ENCODE measurements at regions not wholly inside any gene's neighbourhood (a gene's known extent, or its start where the extent isn't known, plus 50 kb on each side); places are given as distances from the start of the nearest gene placed in this dataset.
"Not testable (repeated sequence)": the region's sequence is repeated elsewhere in the genome, so short reads cannot be mapped to it uniquely, and the experiment has no call there.

DNA sequence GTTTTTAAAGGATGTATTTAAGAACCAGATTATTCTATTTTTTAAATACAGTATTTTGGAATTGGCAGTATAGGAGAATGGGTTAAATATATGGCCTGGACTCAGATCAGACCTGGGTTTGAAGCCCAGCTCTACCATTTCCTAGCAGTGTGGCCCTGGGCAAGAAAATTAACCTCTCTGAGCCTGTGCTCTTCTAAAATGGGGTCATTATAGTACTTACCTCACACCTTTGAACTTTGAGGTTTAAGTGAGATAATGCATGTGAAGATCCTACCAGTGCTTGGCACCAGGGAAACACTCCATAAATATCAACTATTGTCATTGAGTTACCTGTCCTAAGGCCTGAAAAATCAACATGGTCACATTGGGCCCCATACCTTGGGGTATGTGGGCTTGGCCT, 93.4 kb upstream of the WSB1 start:
- Histone ChIP-seq H3K27me3 (no peaks in the 10 kb centered on the region), H3K9me3 (no peaks in the 10 kb centered on the region), H3K4me3 (no peak overlapping the region), H3K36me3 (no peaks in the 10 kb centered on the region), H3K4me1 (no peaks in the 10 kb centered on the region), H3K27ac (no peak overlapping the region)
- no peak for DNase-seq
- intact Hi-C loops (cut with DNase I), result no loop called here
- TF ChIP-seq CTCF (IDR thresholded peaks at IDR 0.05) (no peak), POLR2A (IDR thresholded peaks at IDR 0.05) (no peak)

DNA sequence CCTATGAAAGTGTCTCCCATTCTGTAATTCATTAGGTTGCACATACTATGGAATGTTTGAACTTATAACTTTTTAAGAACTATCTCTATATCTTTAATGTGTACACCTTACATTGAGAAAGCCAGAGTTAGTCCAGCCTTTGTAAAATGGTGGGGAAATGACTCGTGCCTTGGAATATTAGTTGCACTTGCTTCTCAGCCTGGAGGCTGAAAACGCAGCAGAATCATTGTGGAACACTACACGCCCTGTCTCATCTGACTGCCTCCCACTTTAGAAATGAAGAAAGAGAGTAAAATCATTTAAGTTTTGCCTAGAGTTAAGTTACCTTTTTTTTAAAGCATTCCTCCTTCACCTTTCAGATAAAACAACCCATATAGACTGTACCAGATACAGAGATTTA, 90.7 kb upstream of the WSB1 start:
- TF ChIP-seq CTCF (IDR thresholded peaks at IDR 0.05) (no peak), POLR2A (IDR thresholded peaks at IDR 0.05) (no peak)
- no peaks in the 10 kb centered on the region for H3K9me3 ChIP-seq
- intact Hi-C loops (cut with DNase I), result no loop called here
- no peaks in the 10 kb centered on the region for H3K27me3 ChIP-seq
- DNase-seq, result no peak
- H3K4me3 ChIP-seq, result no peak overlapping the region
- WGBS, 2 donors, result 51 to 66% methylated on average over 3 of the region's 3 CpGs
- H3K27ac ChIP-seq, result no peak overlapping the region
- no peaks in the 10 kb centered on the region for H3K36me3 ChIP-seq
- H3K4me1 ChIP-seq, result peaks cover 0 to 13% (median 5%) of the 10 kb centered on the region in 3 donors

DNA sequence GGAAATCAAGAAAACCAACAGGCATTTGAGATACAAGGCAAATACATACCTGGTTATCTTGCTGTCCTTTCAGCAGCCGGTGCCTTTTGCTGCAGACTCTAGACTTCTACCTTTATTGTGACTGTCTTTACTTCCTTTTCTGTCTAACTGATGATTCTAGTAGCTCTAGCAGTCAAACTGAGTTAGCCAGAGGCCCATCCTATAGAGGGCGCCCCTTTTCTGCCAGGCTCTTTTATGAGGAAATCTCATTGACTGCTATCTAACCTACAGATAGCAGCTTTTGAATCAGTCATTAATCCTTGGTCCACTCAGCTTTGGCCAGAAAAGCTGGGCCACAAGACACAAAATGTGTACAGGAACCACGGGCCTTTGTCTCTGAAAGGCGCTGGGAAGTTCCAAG, 87.5 kb upstream of the WSB1 start:
- Histone ChIP-seq H3K9me3 (no peaks in the 10 kb centered on the region), H3K27me3 (no peaks in the 10 kb centered on the region), H3K4me1 (peaks cover 0 to 13% (median 5%) of the 10 kb centered on the region in 3 donors), H3K27ac (no peak overlapping the region), H3K36me3 (no peaks in the 10 kb centered on the region), H3K4me3 (no peak overlapping the region)
- WGBS, 2 donors, result 52 to 64% methylated on average over 4 of the region's 4 CpGs
- no peak for TF ChIP-seq POLR2A (IDR thresholded peaks at IDR 0.05)
- peak in 2 of 6 experiments; percentile 13 to 25 for TF ChIP-seq CTCF (IDR thresholded peaks at IDR 0.05)
- no peak for DNase-seq
- intact Hi-C loops (cut with DNase I), result no loop called here

GRCh38 chr17:27207073-27207513, 86.8 kb upstream of the WSB1 start:
- Histone ChIP-seq H3K4me3 (no peak overlapping the region), H3K9me3 (no peaks in the 10 kb centered on the region), H3K27me3 (no peaks in the 10 kb centered on the region), H3K27ac (no peak overlapping the region), H3K4me1 (peaks cover 0 to 13% (median 5%) of the 10 kb centered on the region in 3 donors), H3K36me3 (no peaks in the 10 kb centered on the region)
- WGBS, 2 donors, result 17 to 18% methylated on average over 3 of the region's 3 CpGs
- no peak for DNase-seq
- intact Hi-C loops (cut with DNase I), result no loop called here
- TF ChIP-seq POLR2A (IDR thresholded peaks at IDR 0.05), result no peak
- TF ChIP-seq CTCF (IDR thresholded peaks at IDR 0.05), result no peak

DNA sequence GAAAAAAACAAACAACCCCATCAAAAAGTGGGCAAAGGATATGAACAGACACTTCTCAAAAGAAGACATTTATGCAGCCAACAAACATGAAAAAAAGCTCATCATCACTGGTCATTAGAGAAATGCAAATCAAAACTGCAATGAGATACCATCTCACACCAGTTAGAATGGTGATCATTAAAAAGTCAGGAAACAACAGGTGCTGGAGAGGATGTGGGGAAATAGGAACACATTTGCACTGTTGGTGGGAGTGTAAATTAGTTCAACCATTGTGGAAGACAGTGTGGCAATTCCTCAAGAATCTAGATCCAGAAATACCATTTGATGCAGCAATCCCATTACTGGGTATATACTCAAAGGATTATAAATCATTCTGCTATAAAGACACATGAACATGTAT, 85.5 kb upstream of the WSB1 start:
- H3K4me1 ChIP-seq, result peaks cover 0 to 13% (median 5%) of the 10 kb centered on the region in 3 donors
- H3K4me3 ChIP-seq; H3K27ac ChIP-seq; H3K27me3 ChIP-seq; intact Hi-C loops (cut with DNase I); H3K36me3 ChIP-seq; DNase-seq; H3K9me3 ChIP-seq: not testable (repeated sequence)

GRCh38 chr17:27209316-27209715, 84.6 kb upstream of the WSB1 start:
- H3K36me3 ChIP-seq, result no peaks in the 10 kb centered on the region
- TF ChIP-seq CTCF (IDR thresholded peaks at IDR 0.05) (no peak), POLR2A (IDR thresholded peaks at IDR 0.05) (no peak)
- intact Hi-C loops (cut with DNase I), result no loop called here
- no peak overlapping the region for H3K4me3 ChIP-seq
- peaks cover 0 to 13% (median 5%) of the 10 kb centered on the region in 3 donors for H3K4me1 ChIP-seq
- no peaks in the 10 kb centered on the region for H3K9me3 ChIP-seq
- H3K27me3 ChIP-seq, result no peaks in the 10 kb centered on the region
- WGBS, 2 donors, result 93% methylated on average over 7 of the region's 8 CpGs; no CpG with 5 or more reads in 1 of the 2 donors
- H3K27ac ChIP-seq, result no peak overlapping the region
- DNase-seq, result no peak

GRCh38 chr17:27210809-27211208, 83.1 kb upstream of the WSB1 start:
- DNase-seq; H3K9me3 ChIP-seq; H3K4me3 ChIP-seq; H3K27ac ChIP-seq; H3K36me3 ChIP-seq; intact Hi-C loops (cut with DNase I); H3K27me3 ChIP-seq: not testable (repeated sequence)
- WGBS, 2 donors, result no CpG with 5 or more reads among the region's 5 CpGs
- H3K4me1 ChIP-seq, result peaks cover 0 to 13% (median 5%) of the 10 kb centered on the region in 3 donors
